KMS-11 (cell line): ENCODE measurements at regions not wholly inside any gene's neighbourhood (a gene's known extent, or its start where the extent isn't known, plus 50 kb on each side); places are given as distances from the start of the nearest gene placed in this dataset.

Source experiments
- H2AFZ ChIP-seq: fragments of 200-600 bp; sonication (generic); 2 replicates; pipeline ENCODE4 v1.6.1; 2016; ENCODE audit warnings: antibody characterized with exemption, mixed run types, low read depth
- H3K27ac ChIP-seq: fragments of 200-600 bp; sonication (generic); 2 replicates; pipeline ENCODE4 v1.6.1; 2016; ENCODE audit warnings: mild to moderate bottlenecking, mixed run types
- H3K27me3 ChIP-seq: fragments of 200-600 bp; sonication (generic); 2 replicates; pipeline ENCODE4 v1.6.1; 2017; ENCODE audit warnings: mild to moderate bottlenecking, low read depth, mixed run types, moderate library complexity; ENCODE audit not compliant: insufficient read depth
- H3K36me3 ChIP-seq: fragments of 200-600 bp; sonication (generic); 2 replicates; pipeline ENCODE4 v1.6.1; 2017; ENCODE audit warnings: mild to moderate bottlenecking, mixed run types; ENCODE audit not compliant: insufficient read depth
- H3K4me1 ChIP-seq: fragments of 200-600 bp; sonication (generic); 2 replicates; pipeline ENCODE4 v1.6.1; 2016; ENCODE audit warnings: mild to moderate bottlenecking, low read depth, mixed run types; ENCODE audit not compliant: poor library complexity, severe bottlenecking
- H3K4me2 ChIP-seq: fragments of 200-600 bp; sonication (generic); 2 replicates; pipeline ENCODE4 v1.7.0; 2016; ENCODE audit warnings: mild to moderate bottlenecking, mixed run types
- H3K4me3 ChIP-seq: fragments of 200-600 bp; sonication (generic); IDR thresholded peaks from 2 replicates; pipeline ENCODE4 v1.6.1; 2017; ENCODE audit warnings: low read depth, low read length, mixed read lengths; ENCODE audit not compliant: insufficient read depth
- H3K79me2 ChIP-seq: fragments of 200-600 bp; sonication (generic); 2 replicates; pipeline ENCODE4 v1.6.1; 2016; ENCODE audit warnings: low read depth, mixed run types; ENCODE audit not compliant: insufficient read depth
- H3K9ac ChIP-seq: fragments of 200-600 bp; sonication (generic); 2 replicates; pipeline ENCODE4 v1.6.1; 2016; ENCODE audit warnings: mild to moderate bottlenecking, mixed run types
- H4K20me1 ChIP-seq: fragments of 200-600 bp; sonication (generic); 2 replicates; pipeline ENCODE4 v1.6.1; 2016; ENCODE audit warnings: mild to moderate bottlenecking, mixed run types; ENCODE audit not compliant: insufficient read depth
- CTCF ChIP-seq: fragments of 200-600 bp; sonication (generic); conservative IDR thresholded peaks from 2 replicates; pipeline ENCODE4 v1.6.1; 2017; ENCODE audit warnings: low read depth, mild to moderate bottlenecking, antibody characterized with exemption, low read length, moderate library complexity, mixed read lengths

- Histone ChIP-seq H3K79me2 (no peaks in the 10 kb centered on the region), H3K36me3 (no peaks in the 10 kb centered on the region), H2AFZ (no peak overlapping the region), H3K4me2 (no peak overlapping the region), H4K20me1 (no peaks in the 10 kb centered on the region), H3K4me1 (no peaks in the 10 kb centered on the region), H3K4me3 (no peak overlapping the region), H3K27me3 (no peaks in the 10 kb centered on the region), H3K9ac (no peak overlapping the region), H3K27ac (no peak overlapping the region)
- TF ChIP-seq CTCF, result no peak
These were observed 310.1 kb downstream of the PRL start for GRCh38 chr6:21986703-21987102.

- H3K36me3 ChIP-seq, result no peaks in the 10 kb centered on the region
- no peak overlapping the region for H3K4me3 ChIP-seq
- H2AFZ ChIP-seq, result no peak overlapping the region
- no peaks in the 10 kb centered on the region for H4K20me1 ChIP-seq
- no peak overlapping the region for H3K4me2 ChIP-seq
- H3K27me3 ChIP-seq, result no peaks in the 10 kb centered on the region
- H3K27ac ChIP-seq, result no peak overlapping the region
- no peak for TF ChIP-seq CTCF
- H3K4me1 ChIP-seq, result no peaks in the 10 kb centered on the region
- no peak overlapping the region for H3K9ac ChIP-seq
- no peaks in the 10 kb centered on the region for H3K79me2 ChIP-seq
These were observed 309.3 kb downstream of the PRL start for GRCh38 chr6:21987501-21987957.

GRCh38 chr6:21990577-21990976 is 306.3 kb downstream of the PRL start:
- TF ChIP-seq CTCF, result no peak
- H3K4me3 ChIP-seq, result no peak overlapping the region
- H3K27me3 ChIP-seq, result no peaks in the 10 kb centered on the region
- H3K9ac ChIP-seq, result no peak overlapping the region
- no peaks in the 10 kb centered on the region for H3K36me3 ChIP-seq
- H4K20me1 ChIP-seq, result no peaks in the 10 kb centered on the region
- H3K4me1 ChIP-seq, result no peaks in the 10 kb centered on the region
- no peak overlapping the region for H2AFZ ChIP-seq
- no peak overlapping the region for H3K4me2 ChIP-seq
- H3K79me2 ChIP-seq, result no peaks in the 10 kb centered on the region
- H3K27ac ChIP-seq, result no peak overlapping the region

GRCh38 chr6:21992178-21992967 is 304.5 kb downstream of the PRL start:
- Histone ChIP-seq H3K36me3 (no peaks in the 10 kb centered on the region), H3K27me3 (no peaks in the 10 kb centered on the region), H4K20me1 (no peaks in the 10 kb centered on the region), H3K4me2 (no peak overlapping the region), H2AFZ (no peak overlapping the region), H3K4me3 (no peak overlapping the region), H3K79me2 (no peaks in the 10 kb centered on the region), H3K9ac (no peak overlapping the region), H3K4me1 (no peaks in the 10 kb centered on the region), H3K27ac (no peak overlapping the region)
- TF ChIP-seq CTCF, result no peak
